Neural cell (in vitro differentiated cells): ENCODE measurements at regions not wholly inside any gene's neighbourhood (a gene's known extent, or its start where the extent isn't known, plus 50 kb on each side); places are given as distances from the start of the nearest gene placed in this dataset.

Experiments used
- H2AFZ ChIP-seq: fragments of 200-600, 300-800 bp; sonication (generic), shearing (Covaris generic); 2 replicates; pipeline ENCODE4 v1.6.0; 2014; ENCODE audit warnings: low read depth, mild to moderate bottlenecking, antibody characterized with exemption, low read length, moderate library complexity
- H3F3A ChIP-seq: fragments of 200-600 bp; shearing (Covaris generic); 2 replicates; pipeline ENCODE4 v1.6.1; 2016; ENCODE audit warnings: mild to moderate bottlenecking, moderate library complexity, mixed read lengths, antibody characterized with exemption, low read length; ENCODE audit not compliant: insufficient read depth, poor library complexity, severe bottlenecking
- H3K27ac ChIP-seq: fragments of 200-600, 300-800 bp; sonication (generic), shearing (Covaris generic); 2 replicates; pipeline ENCODE4 v1.5.1; 2014; ENCODE audit warnings: mild to moderate bottlenecking, low read length, moderate library complexity
- H3K27me3 ChIP-seq: fragments of 300-800, 200-600 bp; sonication (generic), shearing (Covaris generic); 2 replicates; pipeline ENCODE4 v1.6.0; 2014; ENCODE audit warnings: mild to moderate bottlenecking, low read depth, low read length, moderate library complexity; ENCODE audit not compliant: insufficient read depth
- H3K36me3 ChIP-seq: fragments of 300-800, 200-600 bp; sonication (generic), shearing (Covaris generic); 2 replicates; pipeline ENCODE4 v1.5.1; 2014; ENCODE audit warnings: mild to moderate bottlenecking, antibody characterized with exemption, low read length, moderate library complexity; ENCODE audit not compliant: insufficient read depth
- H3K4me2 ChIP-seq: fragments of 300-800, 200-600 bp; sonication (generic), shearing (Covaris generic); 2 replicates; pipeline ENCODE4 v1.6.0; 2014; ENCODE audit warnings: mild to moderate bottlenecking, low read length
- H3K4me3 ChIP-seq: fragments of 300-800, 200-600 bp; sonication (generic), shearing (Covaris generic); 2 replicates; pipeline ENCODE4 v1.5.1; 2014; ENCODE audit warnings: mild to moderate bottlenecking, low read length, moderate library complexity
- H3K79me2 ChIP-seq: fragments of 200-600 bp; shearing (Covaris generic); replicated peaks from 2 replicates; pipeline ENCODE4 v1.6.0; 2014; ENCODE audit warnings: mild to moderate bottlenecking, low read length, moderate library complexity; ENCODE audit not compliant: insufficient read depth
- H3K9ac ChIP-seq: fragments of 300-800, 200-600 bp; sonication (generic), shearing (Covaris generic); 2 replicates; pipeline ENCODE4 v1.6.1; 2016; ENCODE audit warnings: mild to moderate bottlenecking, low read length, mixed read lengths
- H3K9me2 ChIP-seq: fragments of 200-600 bp; shearing (Covaris generic); 2 replicates; pipeline ENCODE4 v1.6.1; 2016; ENCODE audit warnings: mild to moderate bottlenecking, low read length, mixed read lengths; ENCODE audit not compliant: insufficient read depth
- H3K9me3 ChIP-seq: fragments of 200-600, 300-800 bp; sonication (generic), shearing (Covaris generic); 2 replicates; pipeline ENCODE4 v1.6.1; 2016; ENCODE audit warnings: mild to moderate bottlenecking, mixed run types, low read length, moderate library complexity, mixed read lengths
- H4K20me1 ChIP-seq: fragments of 200-600 bp; shearing (Covaris generic); 2 replicates; pipeline ENCODE4 v1.6.1; 2016; ENCODE audit warnings: mild to moderate bottlenecking, mixed run types; ENCODE audit not compliant: insufficient read depth
- EP300 ChIP-seq: fragments of 450-650 bp; conservative IDR thresholded peaks from 2 replicates; pipeline ENCODE4 v1.6.1; 2014; ENCODE audit warnings: antibody characterized with exemption, mild to moderate bottlenecking, moderate library complexity; ENCODE audit not compliant: poor library complexity, severe bottlenecking
- EZH2 ChIP-seq: fragments of 200-600, 300-800 bp; shearing (Covaris generic), sonication (generic); IDR thresholded peaks from 2 replicates; pipeline ENCODE4 v1.6.1; 2014; ENCODE audit warnings: antibody characterized with exemption, low read length, borderline replicate concordance, mild to moderate bottlenecking; ENCODE audit not compliant: insufficient read depth, poor library complexity, severe bottlenecking
- MXI1 ChIP-seq: fragments of 450-650 bp; conservative IDR thresholded peaks from 2 replicates; pipeline ENCODE4 v1.6.1; 2014; ENCODE audit warnings: antibody characterized with exemption, mild to moderate bottlenecking; ENCODE audit not compliant: poor library complexity, severe bottlenecking
- POLR2AphosphoS5 ChIP-seq: IDR thresholded peaks from 2 replicates; pipeline ENCODE4 v1.6.1; 2012
- RAD21 ChIP-seq: fragments of 450-650 bp; conservative IDR thresholded peaks from 2 replicates; pipeline ENCODE4 v1.6.1; 2014; ENCODE audit warnings: antibody characterized with exemption, mild to moderate bottlenecking, moderate library complexity
- SMC3 ChIP-seq: fragments of 450-650 bp; conservative IDR thresholded peaks from 2 replicates; pipeline ENCODE4 v1.6.1; 2014; ENCODE audit warnings: antibody characterized with exemption, mild to moderate bottlenecking, moderate library complexity; ENCODE audit not compliant: poor library complexity
- TAF1 ChIP-seq: IDR thresholded peaks from 2 replicates; pipeline ENCODE4 v1.6.1; 2012; ENCODE audit warnings: low read depth
- TF ChIP-seq, protein P1 (sequence below): fragments of 450-650 bp; IDR thresholded peaks from 2 replicates; pipeline ENCODE4 v1.5.1; 2014; ENCODE audit warnings: antibody characterized with exemption, mild to moderate bottlenecking, moderate library complexity; ENCODE audit not compliant: poor library complexity, severe bottlenecking
- TF ChIP-seq, protein P2 (sequence below): IDR thresholded peaks from 2 replicates; pipeline ENCODE4 v1.6.1; 2012; ENCODE audit warnings: borderline replicate concordance

DNA sequence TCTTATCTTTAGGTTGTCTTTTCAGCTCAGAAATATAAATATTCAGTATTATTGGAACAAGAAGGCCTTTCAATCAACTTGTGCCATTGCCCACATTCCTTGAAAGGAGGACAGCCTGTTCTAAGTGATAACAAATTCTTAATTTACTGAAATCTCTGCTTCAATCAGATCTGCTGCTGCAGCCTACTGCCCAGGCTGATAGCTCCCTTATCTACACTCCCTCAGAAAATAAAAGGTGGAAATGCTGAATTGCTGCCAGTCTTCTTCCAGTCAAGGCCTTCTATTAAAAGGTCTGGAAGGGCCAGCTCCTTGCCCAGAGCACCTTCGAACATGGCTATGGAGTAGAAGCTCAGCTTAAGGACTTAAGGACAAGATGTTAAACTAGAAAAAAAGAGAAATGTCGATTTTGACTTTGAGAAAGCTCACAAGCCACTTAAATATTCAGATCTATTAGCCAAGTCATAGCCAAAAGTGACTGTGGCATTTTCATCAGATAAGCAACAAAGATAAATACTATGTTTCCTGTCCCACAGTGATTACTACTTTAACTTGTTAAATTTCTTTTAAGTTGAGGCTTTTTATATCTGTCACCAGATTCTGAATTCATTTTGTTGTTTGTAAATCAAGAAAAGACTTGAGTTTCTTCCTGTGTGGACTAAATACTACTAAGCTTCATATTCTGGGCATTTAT lies 480.5 kb upstream of the CBLB start:
- H3F3A ChIP-seq = no peaks in the 10 kb centered on the region
- H3K36me3 ChIP-seq = no peaks in the 10 kb centered on the region
- H2AFZ ChIP-seq = no peak overlapping the region
- H3K4me3 ChIP-seq = no peak overlapping the region
- no peak for TF ChIP-seq TAF1
- TF ChIP-seq MXI1 = no peak
- TF ChIP-seq, protein P1, sequence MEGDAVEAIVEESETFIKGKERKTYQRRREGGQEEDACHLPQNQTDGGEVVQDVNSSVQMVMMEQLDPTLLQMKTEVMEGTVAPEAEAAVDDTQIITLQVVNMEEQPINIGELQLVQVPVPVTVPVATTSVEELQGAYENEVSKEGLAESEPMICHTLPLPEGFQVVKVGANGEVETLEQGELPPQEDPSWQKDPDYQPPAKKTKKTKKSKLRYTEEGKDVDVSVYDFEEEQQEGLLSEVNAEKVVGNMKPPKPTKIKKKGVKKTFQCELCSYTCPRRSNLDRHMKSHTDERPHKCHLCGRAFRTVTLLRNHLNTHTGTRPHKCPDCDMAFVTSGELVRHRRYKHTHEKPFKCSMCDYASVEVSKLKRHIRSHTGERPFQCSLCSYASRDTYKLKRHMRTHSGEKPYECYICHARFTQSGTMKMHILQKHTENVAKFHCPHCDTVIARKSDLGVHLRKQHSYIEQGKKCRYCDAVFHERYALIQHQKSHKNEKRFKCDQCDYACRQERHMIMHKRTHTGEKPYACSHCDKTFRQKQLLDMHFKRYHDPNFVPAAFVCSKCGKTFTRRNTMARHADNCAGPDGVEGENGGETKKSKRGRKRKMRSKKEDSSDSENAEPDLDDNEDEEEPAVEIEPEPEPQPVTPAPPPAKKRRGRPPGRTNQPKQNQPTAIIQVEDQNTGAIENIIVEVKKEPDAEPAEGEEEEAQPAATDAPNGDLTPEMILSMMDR = no peak
- TF ChIP-seq POLR2AphosphoS5 = no peak
- TF ChIP-seq EP300 = no peak
- TF ChIP-seq, protein P2, sequence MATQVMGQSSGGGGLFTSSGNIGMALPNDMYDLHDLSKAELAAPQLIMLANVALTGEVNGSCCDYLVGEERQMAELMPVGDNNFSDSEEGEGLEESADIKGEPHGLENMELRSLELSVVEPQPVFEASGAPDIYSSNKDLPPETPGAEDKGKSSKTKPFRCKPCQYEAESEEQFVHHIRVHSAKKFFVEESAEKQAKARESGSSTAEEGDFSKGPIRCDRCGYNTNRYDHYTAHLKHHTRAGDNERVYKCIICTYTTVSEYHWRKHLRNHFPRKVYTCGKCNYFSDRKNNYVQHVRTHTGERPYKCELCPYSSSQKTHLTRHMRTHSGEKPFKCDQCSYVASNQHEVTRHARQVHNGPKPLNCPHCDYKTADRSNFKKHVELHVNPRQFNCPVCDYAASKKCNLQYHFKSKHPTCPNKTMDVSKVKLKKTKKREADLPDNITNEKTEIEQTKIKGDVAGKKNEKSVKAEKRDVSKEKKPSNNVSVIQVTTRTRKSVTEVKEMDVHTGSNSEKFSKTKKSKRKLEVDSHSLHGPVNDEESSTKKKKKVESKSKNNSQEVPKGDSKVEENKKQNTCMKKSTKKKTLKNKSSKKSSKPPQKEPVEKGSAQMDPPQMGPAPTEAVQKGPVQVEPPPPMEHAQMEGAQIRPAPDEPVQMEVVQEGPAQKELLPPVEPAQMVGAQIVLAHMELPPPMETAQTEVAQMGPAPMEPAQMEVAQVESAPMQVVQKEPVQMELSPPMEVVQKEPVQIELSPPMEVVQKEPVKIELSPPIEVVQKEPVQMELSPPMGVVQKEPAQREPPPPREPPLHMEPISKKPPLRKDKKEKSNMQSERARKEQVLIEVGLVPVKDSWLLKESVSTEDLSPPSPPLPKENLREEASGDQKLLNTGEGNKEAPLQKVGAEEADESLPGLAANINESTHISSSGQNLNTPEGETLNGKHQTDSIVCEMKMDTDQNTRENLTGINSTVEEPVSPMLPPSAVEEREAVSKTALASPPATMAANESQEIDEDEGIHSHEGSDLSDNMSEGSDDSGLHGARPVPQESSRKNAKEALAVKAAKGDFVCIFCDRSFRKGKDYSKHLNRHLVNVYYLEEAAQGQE = no peak
- TF ChIP-seq RAD21 = no peak
- TF ChIP-seq EZH2 = no peak
- no peaks in the 10 kb centered on the region for H3K9me3 ChIP-seq
- no peaks in the 10 kb centered on the region for H4K20me1 ChIP-seq
- H3K9ac ChIP-seq = no peak overlapping the region
- no peak overlapping the region for H3K27ac ChIP-seq
- no peaks in the 10 kb centered on the region for H3K27me3 ChIP-seq
- no peak overlapping the region for H3K4me2 ChIP-seq
- no peaks in the 10 kb centered on the region for H3K9me2 ChIP-seq
- H3K79me2 ChIP-seq = no peaks in the 10 kb centered on the region

DNA sequence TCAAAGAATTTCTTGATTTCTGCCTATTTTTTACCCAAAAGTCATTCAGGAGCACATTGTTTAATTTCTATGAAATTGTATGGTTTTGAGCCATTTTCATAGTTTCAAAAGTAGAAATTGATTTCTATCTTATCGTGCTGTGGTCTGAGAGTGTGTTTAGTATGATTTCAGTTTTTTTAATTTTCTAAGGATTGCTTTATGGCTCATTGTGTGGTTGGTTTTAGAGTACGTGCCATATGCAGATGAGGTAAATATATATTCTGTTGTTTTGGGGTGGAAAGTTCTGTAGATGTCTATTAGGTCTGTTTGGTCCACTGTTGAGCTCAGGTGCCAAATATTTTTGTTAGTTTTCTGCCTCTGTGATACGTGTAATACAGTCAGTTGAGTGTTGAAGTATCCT lies 487.1 kb upstream of the CBLB start:
- Histone ChIP-seq H3K4me3 (no peak overlapping the region), H4K20me1 (no peaks in the 10 kb centered on the region), H2AFZ (no peak overlapping the region), H3K79me2 (no peaks in the 10 kb centered on the region), H3F3A (no peaks in the 10 kb centered on the region), H3K9me3 (no peaks in the 10 kb centered on the region), H3K4me2 (no peak overlapping the region), H3K9me2 (no peaks in the 10 kb centered on the region), H3K27ac (no peak overlapping the region), H3K36me3 (no peaks in the 10 kb centered on the region), H3K9ac (no peak overlapping the region), H3K27me3 (no peaks in the 10 kb centered on the region)
- TF ChIP-seq, protein P1 = no peak
- TF ChIP-seq POLR2AphosphoS5 (no peak), SMC3 (no peak), RAD21 (no peak), MXI1 (no peak)
